ENCODE measurements at regions not wholly inside any gene's neighbourhood (a gene's known extent, or its start where the extent isn't known, plus 50 kb on each side); places are given as distances from the start of the nearest gene placed in this dataset.

DNA sequence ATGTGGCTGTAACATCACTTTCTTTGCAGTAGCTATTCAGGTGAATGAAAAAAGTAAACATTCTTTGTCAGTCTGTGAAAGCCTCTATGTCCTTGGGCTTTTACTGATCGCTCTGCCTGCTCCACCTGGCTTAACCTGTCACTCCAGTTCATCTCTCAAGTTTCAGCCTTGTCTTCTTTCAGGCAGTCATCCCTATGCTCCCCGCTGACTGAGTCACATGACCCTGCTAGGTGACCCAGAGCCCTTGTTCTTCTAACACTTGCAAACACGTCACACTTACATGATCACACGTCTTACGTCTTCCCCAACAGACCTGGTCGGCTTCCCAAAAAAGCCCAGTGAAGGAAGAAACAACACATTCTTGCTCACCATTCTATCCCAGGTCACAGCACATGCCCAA, 499.3 kb upstream of the TENM4 start:
- TF ChIP-seq, protein P1, sequence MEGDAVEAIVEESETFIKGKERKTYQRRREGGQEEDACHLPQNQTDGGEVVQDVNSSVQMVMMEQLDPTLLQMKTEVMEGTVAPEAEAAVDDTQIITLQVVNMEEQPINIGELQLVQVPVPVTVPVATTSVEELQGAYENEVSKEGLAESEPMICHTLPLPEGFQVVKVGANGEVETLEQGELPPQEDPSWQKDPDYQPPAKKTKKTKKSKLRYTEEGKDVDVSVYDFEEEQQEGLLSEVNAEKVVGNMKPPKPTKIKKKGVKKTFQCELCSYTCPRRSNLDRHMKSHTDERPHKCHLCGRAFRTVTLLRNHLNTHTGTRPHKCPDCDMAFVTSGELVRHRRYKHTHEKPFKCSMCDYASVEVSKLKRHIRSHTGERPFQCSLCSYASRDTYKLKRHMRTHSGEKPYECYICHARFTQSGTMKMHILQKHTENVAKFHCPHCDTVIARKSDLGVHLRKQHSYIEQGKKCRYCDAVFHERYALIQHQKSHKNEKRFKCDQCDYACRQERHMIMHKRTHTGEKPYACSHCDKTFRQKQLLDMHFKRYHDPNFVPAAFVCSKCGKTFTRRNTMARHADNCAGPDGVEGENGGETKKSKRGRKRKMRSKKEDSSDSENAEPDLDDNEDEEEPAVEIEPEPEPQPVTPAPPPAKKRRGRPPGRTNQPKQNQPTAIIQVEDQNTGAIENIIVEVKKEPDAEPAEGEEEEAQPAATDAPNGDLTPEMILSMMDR (IDR thresholded peaks at IDR 0.05; ENCODE audit: low read depth, low read length, poor library complexity, severe bottlenecking), result no peak
- no peak for TF ChIP-seq EZH2phosphoT487 (IDR thresholded peaks at IDR 0.05; ENCODE audit: borderline replicate concordance, low read length)
